GM19463 (cell line): ENCODE measurements at regions not wholly inside any gene's neighbourhood (a gene's known extent, or its start where the extent isn't known, plus 50 kb on each side); places are given as distances from the start of the nearest gene placed in this dataset.

Source experiments
- ATAC-seq: cut with Tn5 transposase; IDR thresholded peaks from one replicate; pipeline ENCODE4 v1.9.1; 2021; ENCODE audit warnings: mild to moderate bottlenecking, moderate library complexity; ENCODE audit not compliant: unreplicated experiment

GRCh38 chr4:124343661-124344171 lies 368.8 kb downstream of the ANKRD50 start:
- ATAC-seq: no peak

- ATAC-seq: no peak
These were observed 339.6 kb downstream of the ANKRD50 start for GRCh38 chr4:124372916-124373315.

- no peak for ATAC-seq
These were observed 326.4 kb downstream of the ANKRD50 start for GRCh38 chr4:124386163-124386562.

- ATAC-seq: peak; percentile 74
These were observed 325.9 kb downstream of the ANKRD50 start for GRCh38 chr4:124386648-124387047.

- no peak for ATAC-seq
These were observed 322.9 kb downstream of the ANKRD50 start for GRCh38 chr4:124389591-124389990.

- ATAC-seq: no peak
These were observed 321.7 kb downstream of the ANKRD50 start for GRCh38 chr4:124390861-124391260.

- ATAC-seq: no peak
These were observed 316.2 kb downstream of the ANKRD50 start for GRCh38 chr4:124396333-124396732.

- ATAC-seq: no peak
These were observed 310.9 kb downstream of the ANKRD50 start for GRCh38 chr4:124401606-124402005.

GRCh38 chr4:124409044-124409443 lies 303.5 kb downstream of the ANKRD50 start:
- ATAC-seq: no peak

- no peak for ATAC-seq
These were observed 298.1 kb downstream of the ANKRD50 start for GRCh38 chr4:124414276-124415040.

GRCh38 chr4:124415146-124415545 lies 297.4 kb downstream of the ANKRD50 start:
- ATAC-seq: no peak

GRCh38 chr4:124417371-124417770 lies 295.2 kb downstream of the ANKRD50 start:
- ATAC-seq: no peak

- ATAC-seq: no peak
These were observed 292.3 kb downstream of the ANKRD50 start for GRCh38 chr4:124420166-124420695.

- no peak for ATAC-seq
These were observed 289.4 kb downstream of the ANKRD50 start for GRCh38 chr4:124423160-124423559.

GRCh38 chr4:124426279-124426678 lies 286.3 kb downstream of the ANKRD50 start:
- ATAC-seq: no peak

- no peak for ATAC-seq
These were observed 285.3 kb downstream of the ANKRD50 start for GRCh38 chr4:124427095-124427767.

GRCh38 chr4:124428648-124429047 lies 283.9 kb downstream of the ANKRD50 start:
- no peak for ATAC-seq

GRCh38 chr4:124429746-124430250 lies 282.7 kb downstream of the ANKRD50 start:
- ATAC-seq: no peak

- no peak for ATAC-seq
These were observed 280.8 kb downstream of the ANKRD50 start for GRCh38 chr4:124431653-124432192.

GRCh38 chr4:124432500-124432899 lies 280.0 kb downstream of the ANKRD50 start:
- ATAC-seq: no peak

GRCh38 chr4:124433044-124433443 lies 279.5 kb downstream of the ANKRD50 start:
- no peak for ATAC-seq
